ENCODE measurements at regions not wholly inside any gene's neighbourhood (a gene's known extent, or its start where the extent isn't known, plus 50 kb on each side); places are given as distances from the start of the nearest gene placed in this dataset.

DNA sequence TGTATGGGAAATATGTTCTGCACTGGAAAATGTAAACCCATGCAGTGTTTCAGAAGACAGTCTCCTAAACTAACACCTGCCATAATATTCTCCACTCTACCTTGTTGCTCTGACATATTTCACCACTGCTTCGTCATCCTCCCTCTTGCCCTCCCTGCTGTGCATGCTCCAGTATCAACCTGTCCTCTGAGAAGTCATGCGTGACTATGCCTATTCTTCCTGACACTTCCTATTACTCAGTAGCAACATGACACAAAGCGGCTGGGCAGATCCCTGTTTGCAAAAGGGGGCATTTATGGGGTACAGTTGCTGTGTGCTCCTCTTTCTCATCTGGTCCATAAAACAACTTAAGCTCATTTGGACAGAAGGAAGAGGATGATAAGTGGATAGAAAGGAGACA, 805.6 kb upstream of the EEF2KMT start:
- 66 to 82% (median 76%) methylated on average over 3 of the region's 3 CpGs for WGBS, 5 donors
- Histone ChIP-seq H3K4me3 (no peak overlapping the region), H3K4me1 (no peaks in the 10 kb centered on the region), H3K9me3 (peaks cover 0 to 34% (median 19%) of the 10 kb centered on the region in 8 donors), H3K27ac (no peak overlapping the region), H3K27me3 (replicated peaks in 1 of 7) (no peaks in the 10 kb centered on the region), H3K36me3 (no peaks in the 10 kb centered on the region)
- TF ChIP-seq POLR2A (IDR thresholded peaks at IDR 0.05) = no peak
- no peak for TF ChIP-seq POLR2AphosphoS5 (IDR thresholded peaks at IDR 0.05)
- TF ChIP-seq, protein P1, sequence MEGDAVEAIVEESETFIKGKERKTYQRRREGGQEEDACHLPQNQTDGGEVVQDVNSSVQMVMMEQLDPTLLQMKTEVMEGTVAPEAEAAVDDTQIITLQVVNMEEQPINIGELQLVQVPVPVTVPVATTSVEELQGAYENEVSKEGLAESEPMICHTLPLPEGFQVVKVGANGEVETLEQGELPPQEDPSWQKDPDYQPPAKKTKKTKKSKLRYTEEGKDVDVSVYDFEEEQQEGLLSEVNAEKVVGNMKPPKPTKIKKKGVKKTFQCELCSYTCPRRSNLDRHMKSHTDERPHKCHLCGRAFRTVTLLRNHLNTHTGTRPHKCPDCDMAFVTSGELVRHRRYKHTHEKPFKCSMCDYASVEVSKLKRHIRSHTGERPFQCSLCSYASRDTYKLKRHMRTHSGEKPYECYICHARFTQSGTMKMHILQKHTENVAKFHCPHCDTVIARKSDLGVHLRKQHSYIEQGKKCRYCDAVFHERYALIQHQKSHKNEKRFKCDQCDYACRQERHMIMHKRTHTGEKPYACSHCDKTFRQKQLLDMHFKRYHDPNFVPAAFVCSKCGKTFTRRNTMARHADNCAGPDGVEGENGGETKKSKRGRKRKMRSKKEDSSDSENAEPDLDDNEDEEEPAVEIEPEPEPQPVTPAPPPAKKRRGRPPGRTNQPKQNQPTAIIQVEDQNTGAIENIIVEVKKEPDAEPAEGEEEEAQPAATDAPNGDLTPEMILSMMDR (IDR thresholded peaks at IDR 0.05 in 8 of 11, conservative IDR thresholded peaks at IDR 0.05 in 3 of 11) = no peak
- intact Hi-C loops (cut with DNase I; ENCODE audit: low total_unique reads) = no loop called here
- no peak for DNase-seq

DNA sequence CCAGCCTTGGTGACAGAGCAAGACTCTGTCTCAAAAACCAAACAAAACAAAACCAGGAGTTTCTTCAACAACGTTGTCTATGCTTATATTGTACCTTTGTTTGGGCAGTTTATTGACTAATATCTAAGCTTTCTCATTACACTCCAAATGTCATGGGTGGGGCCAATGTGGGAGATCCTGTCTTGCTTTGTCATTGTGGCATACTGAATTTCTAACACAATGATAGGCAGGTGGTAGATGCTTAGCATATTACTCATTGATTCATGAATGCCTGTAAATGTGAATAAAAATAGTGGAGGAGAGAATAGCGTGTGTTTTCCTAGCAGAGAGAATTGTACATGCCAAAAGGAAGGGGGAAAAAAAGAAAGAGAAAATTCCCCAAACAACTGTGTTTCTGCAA, 802.5 kb upstream of the EEF2KMT start:
- no peak for TF ChIP-seq POLR2A (IDR thresholded peaks at IDR 0.05)
- no peak for TF ChIP-seq POLR2AphosphoS5 (IDR thresholded peaks at IDR 0.05)
- TF ChIP-seq, protein P1 (IDR thresholded peaks at IDR 0.05 in 8 of 11, conservative IDR thresholded peaks at IDR 0.05 in 3 of 11) = no peak
- 69 to 85% (median 79%) methylated on average over 2 of the region's 2 CpGs for WGBS, 5 donors
- no peaks in the 10 kb centered on the region for H3K36me3 ChIP-seq
- H3K27ac ChIP-seq = no peak overlapping the region
- peaks cover 0 to 41% (median 21%) of the 10 kb centered on the region in 8 donors for H3K9me3 ChIP-seq
- no peak overlapping the region for H3K4me3 ChIP-seq
- no peaks in the 10 kb centered on the region for H3K4me1 ChIP-seq
- intact Hi-C loops (cut with DNase I; ENCODE audit: low total_unique reads) = no loop called here
- DNase-seq = no peak
- no peaks in the 10 kb centered on the region for H3K27me3 ChIP-seq (replicated peaks in 1 of 7)

DNA sequence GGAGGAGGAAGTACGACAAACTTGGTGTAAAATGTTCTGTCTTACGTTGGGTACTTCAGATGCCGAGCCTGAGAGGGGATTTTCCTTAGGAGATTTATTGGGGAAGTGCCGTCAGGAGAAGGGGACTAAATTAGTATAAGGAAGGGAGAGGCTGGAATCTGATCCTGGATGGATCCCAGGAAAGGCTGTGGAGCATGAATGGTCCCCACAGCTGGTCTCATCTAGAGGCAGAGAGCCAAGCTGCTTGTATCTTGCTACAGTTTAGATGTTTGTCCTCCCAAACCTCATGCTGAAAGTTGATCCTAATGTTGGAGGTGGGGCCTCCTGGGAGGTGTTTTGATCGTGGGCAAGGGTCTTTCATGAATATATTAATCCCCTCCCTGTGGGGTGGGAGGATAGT, 798.4 kb upstream of the EEF2KMT start:
- H3K9me3 ChIP-seq = peaks cover 0 to 39% (median 14%) of the 10 kb centered on the region in 8 donors
- WGBS, 5 donors = 20 to 25% (median 24%) methylated on average over 5 of the region's 5 CpGs
- H3K4me3 ChIP-seq = no peak overlapping the region
- no peaks in the 10 kb centered on the region for H3K27me3 ChIP-seq (replicated peaks in 1 of 7)
- no peaks in the 10 kb centered on the region for H3K36me3 ChIP-seq
- TF ChIP-seq POLR2A (IDR thresholded peaks at IDR 0.05) (no peak), POLR2AphosphoS5 (IDR thresholded peaks at IDR 0.05) (no peak)
- TF ChIP-seq, protein P1 (IDR thresholded peaks at IDR 0.05 in 8 of 11, conservative IDR thresholded peaks at IDR 0.05 in 3 of 11) = no peak
- H3K4me1 ChIP-seq = no peaks in the 10 kb centered on the region
- DNase-seq = no peak
- intact Hi-C loops (cut with DNase I; ENCODE audit: low total_unique reads) = no loop called here
- H3K27ac ChIP-seq = no peak overlapping the region

DNA sequence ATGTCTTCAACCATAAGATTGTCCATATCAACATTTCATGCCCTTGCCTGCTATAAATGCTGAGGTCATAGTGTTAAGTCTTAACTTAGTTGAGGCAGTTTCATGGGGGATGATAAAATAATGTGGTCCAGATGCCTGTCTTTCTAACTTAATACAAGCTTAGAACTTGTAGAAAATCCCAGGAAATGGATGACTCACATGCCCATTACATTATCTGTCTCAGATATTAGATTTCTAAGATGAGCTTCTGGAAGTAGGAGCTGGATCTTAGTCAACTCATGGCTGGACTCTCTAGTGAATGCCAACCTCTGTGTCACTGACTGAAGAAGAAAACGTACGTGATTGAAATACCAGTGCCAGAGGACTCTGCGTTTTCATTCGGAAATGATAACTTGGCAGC, 797.5 kb upstream of the EEF2KMT start:
- Histone ChIP-seq H3K4me3 (no peak overlapping the region), H3K36me3 (no peaks in the 10 kb centered on the region), H3K27ac (no peak overlapping the region), H3K27me3 (replicated peaks in 1 of 7) (no peaks in the 10 kb centered on the region), H3K9me3 (peaks cover 0 to 31% (median 6%) of the 10 kb centered on the region in 8 donors), H3K4me1 (no peaks in the 10 kb centered on the region)
- 83 to 95% (median 90%) methylated on average over 4 of the region's 4 CpGs for whole genome bisulfite sequencing, 5 donors
- no peak for DNase-seq
- intact Hi-C loops (cut with DNase I; ENCODE audit: low total_unique reads) = no loop called here
- TF ChIP-seq POLR2A (IDR thresholded peaks at IDR 0.05) = no peak
- TF ChIP-seq, protein P1 (IDR thresholded peaks at IDR 0.05 in 8 of 11, conservative IDR thresholded peaks at IDR 0.05 in 3 of 11) = no peak
- TF ChIP-seq POLR2AphosphoS5 (IDR thresholded peaks at IDR 0.05) = no peak
